ENCODE measurements at regions not wholly inside any gene's neighbourhood (a gene's known extent, or its start where the extent isn't known, plus 50 kb on each side); places are given as distances from the start of the nearest gene placed in this dataset.
A peak's percentile ranks its signal among the peaks of the same experiment; 100 is the strongest.

DNA sequence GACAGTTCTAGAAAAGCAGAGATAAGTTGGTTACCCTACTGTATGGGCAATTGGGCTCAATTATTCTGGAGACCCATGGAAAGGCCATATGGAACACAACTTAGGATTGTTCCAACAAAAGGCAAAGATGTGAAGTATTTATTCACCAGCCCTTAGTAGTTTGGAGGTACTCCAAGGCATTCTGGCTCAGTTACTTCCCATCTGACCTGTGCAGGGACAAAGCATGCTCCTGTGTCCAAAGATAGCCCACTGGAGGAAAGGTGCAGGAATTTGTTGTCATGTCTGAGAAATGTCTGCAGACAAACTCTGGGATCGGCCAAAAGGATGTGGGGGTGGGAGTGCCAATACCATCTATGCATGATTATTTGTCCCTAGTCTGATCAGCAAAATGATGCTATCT, 279.5 kb upstream of the PTGER4 start:
- H3K27ac ChIP-seq (ENCODE audit: low read length) = no peak overlapping the region
- H3K9me3 ChIP-seq (ENCODE audit: control insufficient read depth, low read length) = peaks cover 2% of the 10 kb centered on the region
- no peak for ATAC-seq
- H3K27me3 ChIP-seq (ENCODE audit: control insufficient read depth, insufficient read depth) = no peaks in the 10 kb centered on the region
- 57% methylated on average over 1 of the region's 1 CpG for WGBS
- intact Hi-C loops (cut with DNase I) = no loop called here
- peak in 1 of 3 donors; percentile 30 for DNase-seq
- peaks cover 3% of the 10 kb centered on the region for H3K4me1 ChIP-seq (ENCODE audit: control insufficient read depth, insufficient read depth, low read length)
- H3K4me3 ChIP-seq (ENCODE audit: low read length) = no peak overlapping the region

DNA sequence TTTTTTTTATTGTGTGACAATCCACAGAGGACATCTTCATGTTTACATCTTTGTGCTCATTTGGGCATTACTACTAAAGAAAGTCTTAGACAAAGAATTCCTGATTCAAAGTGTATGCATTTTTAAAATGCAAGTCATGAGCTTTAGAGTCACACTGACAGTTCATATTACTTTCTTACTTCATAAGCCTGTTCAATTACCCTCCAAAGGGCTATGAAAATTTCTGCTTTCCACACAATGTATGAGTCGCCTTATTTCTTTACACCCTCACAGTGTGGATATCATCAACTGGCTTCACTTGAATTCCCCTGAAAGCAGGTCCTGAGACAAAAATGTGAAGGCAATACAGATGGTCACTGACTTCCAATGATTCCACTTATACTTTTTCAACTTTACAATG, 280.4 kb upstream of the PTGER4 start:
- Histone ChIP-seq H3K27me3 (ENCODE audit: control insufficient read depth, insufficient read depth) (no peaks in the 10 kb centered on the region), H3K9me3 (ENCODE audit: control insufficient read depth, low read length) (peaks cover 2% of the 10 kb centered on the region), H3K4me3 (ENCODE audit: low read length) (no peak overlapping the region), H3K27ac (ENCODE audit: low read length) (no peak overlapping the region), H3K4me1 (ENCODE audit: control insufficient read depth, insufficient read depth, low read length) (peaks cover 3% of the 10 kb centered on the region)
- 91% methylated on average over 1 of the region's 1 CpG for WGBS
- no peak for DNase-seq
- intact Hi-C loops (cut with DNase I) = no loop called here
- no peak for ATAC-seq

DNA sequence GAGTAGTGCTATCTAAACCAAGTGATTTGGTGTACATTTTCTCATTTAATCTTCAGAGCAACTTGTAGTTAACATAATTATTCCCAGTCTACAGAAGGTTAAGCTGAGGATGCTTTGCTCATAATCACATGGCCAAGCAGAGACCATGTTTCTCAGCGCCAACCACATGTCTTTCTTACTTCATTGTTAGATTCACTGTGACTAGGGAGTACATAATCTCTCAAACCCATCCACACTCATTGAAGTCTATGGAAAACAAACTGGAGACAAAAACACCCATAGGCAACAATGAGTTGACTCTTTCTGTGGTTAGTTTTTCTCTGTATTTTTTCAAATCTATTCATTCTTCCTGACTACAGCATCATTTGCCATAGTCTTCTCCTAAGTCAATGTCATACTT, 281.7 kb upstream of the PTGER4 start:
- intact Hi-C loops (cut with DNase I) = no loop called here
- Histone ChIP-seq H3K4me1 (ENCODE audit: control insufficient read depth, insufficient read depth, low read length) (peaks cover 3% of the 10 kb centered on the region), H3K27ac (ENCODE audit: low read length) (no peak overlapping the region), H3K4me3 (ENCODE audit: low read length) (no peak overlapping the region), H3K9me3 (ENCODE audit: control insufficient read depth, low read length) (peaks cover 2% of the 10 kb centered on the region), H3K27me3 (ENCODE audit: control insufficient read depth, insufficient read depth) (no peaks in the 10 kb centered on the region)
- ATAC-seq (no peak), DNase-seq (no peak)
- 89% methylated on average over 1 of the region's 1 CpG for WGBS

DNA sequence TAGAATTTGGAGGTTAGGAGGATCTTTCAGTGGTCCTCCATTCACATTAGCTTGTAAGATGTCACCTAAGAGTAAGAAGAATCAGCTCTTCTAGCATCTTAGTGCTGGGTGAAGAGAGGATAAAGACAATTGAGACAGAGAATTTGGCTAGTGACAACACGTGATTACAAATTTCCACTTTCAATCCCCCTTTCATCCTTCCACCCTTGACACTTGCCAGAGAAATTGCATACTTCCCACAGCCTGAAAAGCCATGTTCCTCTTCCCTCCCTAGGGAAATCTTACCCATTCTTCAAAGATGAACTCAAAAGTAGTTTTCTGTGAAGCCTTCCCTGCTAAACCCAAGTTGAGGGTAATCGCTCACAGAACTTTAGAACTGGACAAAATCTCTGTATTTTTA, 282.6 kb upstream of the PTGER4 start:
- Histone ChIP-seq H3K4me3 (ENCODE audit: low read length) (no peak overlapping the region), H3K9me3 (ENCODE audit: control insufficient read depth, low read length) (peaks cover 2% of the 10 kb centered on the region), H3K4me1 (ENCODE audit: control insufficient read depth, insufficient read depth, low read length) (peaks cover 3% of the 10 kb centered on the region), H3K27ac (ENCODE audit: low read length) (no peak overlapping the region), H3K27me3 (ENCODE audit: control insufficient read depth, insufficient read depth) (no peaks in the 10 kb centered on the region)
- ATAC-seq = no peak
- intact Hi-C loops (cut with DNase I) = no loop called here
- 81% methylated on average over 2 of the region's 2 CpGs for WGBS
- DNase-seq = no peak

DNA sequence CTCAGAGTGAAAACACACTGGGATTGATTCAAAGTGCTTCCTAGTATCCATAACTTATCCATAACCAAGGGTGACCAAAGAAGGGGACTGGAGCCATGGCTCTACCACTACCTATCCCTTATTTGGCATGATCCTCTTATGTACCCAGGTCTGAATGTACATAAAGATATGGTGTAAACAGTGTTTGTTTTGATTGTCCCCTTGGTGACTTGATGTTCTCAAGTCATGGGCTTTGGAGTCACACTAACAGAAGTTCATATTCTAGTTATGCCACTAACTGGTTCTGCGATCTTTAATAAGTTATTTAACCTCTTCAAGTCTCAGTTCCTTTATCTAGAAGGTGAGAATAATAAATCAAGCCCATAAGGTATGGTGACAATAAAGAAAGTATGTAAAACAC, 283.4 kb upstream of the PTGER4 start:
- Histone ChIP-seq H3K4me1 (ENCODE audit: control insufficient read depth, insufficient read depth, low read length) (peaks cover 3% of the 10 kb centered on the region), H3K27ac (ENCODE audit: low read length) (no peak overlapping the region), H3K9me3 (ENCODE audit: control insufficient read depth, low read length) (peaks cover 2% of the 10 kb centered on the region), H3K27me3 (ENCODE audit: control insufficient read depth, insufficient read depth) (no peaks in the 10 kb centered on the region), H3K4me3 (ENCODE audit: low read length) (no peak overlapping the region)
- no peak for DNase-seq
- intact Hi-C loops (cut with DNase I) = no loop called here
- WGBS = 87% methylated on average over 1 of the region's 1 CpG
- ATAC-seq = no peak

DNA sequence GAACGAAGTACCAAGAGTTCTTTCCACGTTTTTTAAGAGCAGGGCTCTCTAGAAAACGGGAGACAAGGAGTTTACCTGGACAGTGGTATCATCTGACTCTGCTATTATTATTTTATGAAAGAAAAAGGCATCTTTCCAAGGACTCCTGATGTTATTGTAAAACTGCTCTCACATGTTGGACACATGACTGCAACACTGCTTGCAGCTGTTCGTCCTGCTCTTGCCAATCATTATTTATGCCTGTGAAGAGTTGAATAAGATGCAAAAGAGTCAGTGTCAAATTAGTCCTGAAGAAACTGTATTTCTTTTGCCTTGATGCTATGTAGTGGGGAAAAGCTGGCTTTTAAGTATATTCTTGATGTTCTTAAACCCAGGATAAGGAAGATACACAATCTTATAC, 284.5 kb upstream of the PTGER4 start:
- ATAC-seq = no peak
- H3K27ac ChIP-seq (ENCODE audit: low read length) = no peak overlapping the region
- intact Hi-C loops (cut with DNase I) = no loop called here

DNA sequence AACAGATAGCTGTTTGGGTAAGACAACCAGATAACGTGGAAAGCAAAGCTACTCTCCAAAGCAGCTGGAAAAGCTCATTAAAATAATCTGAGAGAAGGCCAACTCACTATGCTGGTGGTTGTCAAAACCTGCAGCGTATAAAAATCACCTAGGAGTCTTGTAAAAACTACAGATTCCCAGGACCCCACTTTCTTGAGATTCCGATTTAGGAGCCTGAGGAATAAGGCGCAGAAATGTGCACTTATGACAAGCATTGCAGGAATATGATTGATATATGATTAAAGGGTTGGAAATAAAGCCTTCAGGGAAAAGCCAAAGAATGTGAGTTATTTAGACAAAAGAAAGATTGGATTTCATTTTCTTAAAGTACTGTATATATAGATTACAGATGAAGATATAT, 285.0 kb upstream of the PTGER4 start:
- no peak overlapping the region for H3K27ac ChIP-seq (ENCODE audit: low read length)
- ATAC-seq (no peak), DNase-seq (no peak)
- intact Hi-C loops (cut with DNase I) = no loop called here
- WGBS = 75% methylated on average over 4 of the region's 4 CpGs
- H3K27me3 ChIP-seq (ENCODE audit: control insufficient read depth, insufficient read depth) = no peaks in the 10 kb centered on the region
- no peak overlapping the region for H3K4me3 ChIP-seq (ENCODE audit: low read length)
- H3K9me3 ChIP-seq (ENCODE audit: control insufficient read depth, low read length) = no peaks in the 10 kb centered on the region
- no peaks in the 10 kb centered on the region for H3K4me1 ChIP-seq (ENCODE audit: control insufficient read depth, insufficient read depth, low read length)

More for the DNA sequence above, 284.5 kb upstream of the PTGER4 start:
- H3K4me3 ChIP-seq (ENCODE audit: low read length) = no peak overlapping the region
- H3K27me3 ChIP-seq (ENCODE audit: control insufficient read depth, insufficient read depth) = no peaks in the 10 kb centered on the region
- DNase-seq = no peak
- H3K9me3 ChIP-seq (ENCODE audit: control insufficient read depth, low read length) = no peaks in the 10 kb centered on the region
- WGBS = 65% methylated on average over 4 of the region's 4 CpGs
- peaks cover 1% of the 10 kb centered on the region for H3K4me1 ChIP-seq (ENCODE audit: control insufficient read depth, insufficient read depth, low read length)

DNA sequence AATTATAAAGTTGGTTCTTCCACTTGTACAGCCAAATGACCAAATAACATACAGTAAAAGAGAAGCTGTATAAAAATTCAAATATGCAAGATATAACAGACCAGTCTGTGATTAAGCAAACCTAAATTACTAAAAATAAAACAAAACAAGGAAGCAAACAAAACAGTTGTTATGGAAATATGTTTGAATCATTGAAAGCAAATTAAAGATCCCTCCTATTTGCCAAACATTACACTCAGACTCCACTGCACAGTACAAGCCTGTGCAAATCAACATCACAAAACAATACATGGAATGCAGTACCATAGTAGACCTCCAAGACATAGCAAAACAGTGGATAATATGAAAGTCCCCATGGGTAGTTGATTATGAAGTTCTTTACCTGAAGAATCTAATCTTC, 288.1 kb upstream of the PTGER4 start:
- Histone ChIP-seq H3K9me3 (ENCODE audit: control insufficient read depth, low read length) (peaks cover 5% of the 10 kb centered on the region), H3K4me1 (ENCODE audit: control insufficient read depth, insufficient read depth, low read length) (no peaks in the 10 kb centered on the region), H3K27ac (ENCODE audit: low read length) (no peak overlapping the region), H3K4me3 (ENCODE audit: low read length) (no peak overlapping the region), H3K27me3 (ENCODE audit: control insufficient read depth, insufficient read depth) (no peaks in the 10 kb centered on the region)
- ATAC-seq (peak in 1 of 2 donors; percentile 36), DNase-seq (no peak)
- intact Hi-C loops (cut with DNase I) = no loop called here

DNA sequence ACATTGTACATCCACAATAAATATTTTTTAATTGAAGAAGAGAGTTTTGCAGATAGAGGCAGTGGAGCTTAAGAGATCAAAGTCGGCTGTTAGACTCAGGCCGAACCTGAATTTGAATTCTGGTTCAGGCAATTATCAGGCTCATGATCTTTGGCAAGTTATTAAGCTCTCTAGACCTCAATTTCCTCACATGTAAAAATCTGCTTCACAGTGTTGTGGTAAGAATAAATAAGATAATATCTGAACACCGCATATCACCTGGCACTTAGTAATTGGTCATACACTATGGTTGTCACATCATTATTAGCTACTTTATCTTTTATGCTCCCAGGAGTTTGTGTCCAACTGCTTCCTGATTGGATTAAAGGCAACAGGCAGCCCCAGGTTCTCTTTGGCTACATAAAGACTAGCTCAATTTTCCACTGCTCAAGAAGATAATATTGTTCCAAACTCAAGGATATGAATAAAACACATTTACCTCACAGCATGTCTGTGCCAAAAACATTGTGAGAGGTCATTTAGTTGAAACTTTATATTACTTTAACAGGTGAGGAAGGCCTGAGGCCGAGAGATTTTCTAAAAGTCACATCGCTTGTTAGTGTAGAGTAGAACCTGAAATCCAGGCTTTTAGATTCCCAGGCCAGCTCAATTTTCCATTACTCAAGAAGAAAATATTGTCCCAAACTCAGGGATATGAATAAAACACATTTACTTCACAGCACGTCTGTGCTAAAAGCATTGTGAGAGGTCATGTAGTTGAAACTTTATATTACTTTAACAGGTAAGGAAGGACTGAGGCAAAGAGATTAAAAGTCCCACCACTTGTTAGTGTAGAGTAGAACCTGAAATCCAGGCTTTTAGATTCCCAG, 289.2 kb upstream of the PTGER4 start:
- WGBS = 67% methylated on average over 6 of the region's 6 CpGs
- no peak overlapping the region for H3K4me3 ChIP-seq (ENCODE audit: low read length)

DNA sequence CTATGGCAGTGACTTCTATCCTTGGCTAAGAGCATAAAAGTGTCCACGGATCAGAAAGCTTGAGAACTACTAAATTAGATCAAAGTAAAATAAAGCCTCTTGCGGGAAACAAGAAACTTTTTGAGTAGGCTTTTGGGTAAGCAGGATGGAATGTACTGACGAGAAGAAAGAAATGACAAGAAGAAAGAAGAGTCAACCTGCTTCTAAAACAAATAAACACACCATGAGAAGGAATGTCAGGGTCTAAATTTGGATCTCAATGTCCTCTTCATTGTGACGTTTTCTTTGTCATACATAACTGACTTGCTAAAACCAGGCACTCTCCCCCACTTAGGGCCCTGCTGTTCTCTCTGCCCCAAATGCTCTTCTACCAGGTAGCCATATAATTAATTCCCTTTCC, 290.1 kb upstream of the PTGER4 start:
- Histone ChIP-seq H3K4me1 (ENCODE audit: control insufficient read depth, insufficient read depth, low read length) (peaks cover 1% of the 10 kb centered on the region), H3K27ac (ENCODE audit: low read length) (no peak overlapping the region), H3K9me3 (ENCODE audit: control insufficient read depth, low read length) (peaks cover 5% of the 10 kb centered on the region), H3K27me3 (ENCODE audit: control insufficient read depth, insufficient read depth) (no peaks in the 10 kb centered on the region), H3K4me3 (ENCODE audit: low read length) (no peak overlapping the region)
- 85% methylated on average over 4 of the region's 4 CpGs for WGBS
- intact Hi-C loops (cut with DNase I) = no loop called here
- DNase-seq (no peak), ATAC-seq (no peak)

More for the DNA sequence above, 289.2 kb upstream of the PTGER4 start:
- no peak overlapping the region for H3K27ac ChIP-seq (ENCODE audit: low read length)
- H3K4me1 ChIP-seq (ENCODE audit: control insufficient read depth, insufficient read depth, low read length) = no peaks in the 10 kb centered on the region
- no peak for ATAC-seq
- peaks cover 5% of the 10 kb centered on the region for H3K9me3 ChIP-seq (ENCODE audit: control insufficient read depth, low read length)
- no peaks in the 10 kb centered on the region for H3K27me3 ChIP-seq (ENCODE audit: control insufficient read depth, insufficient read depth)
- no peak for DNase-seq
- intact Hi-C loops (cut with DNase I) = no loop called here

DNA sequence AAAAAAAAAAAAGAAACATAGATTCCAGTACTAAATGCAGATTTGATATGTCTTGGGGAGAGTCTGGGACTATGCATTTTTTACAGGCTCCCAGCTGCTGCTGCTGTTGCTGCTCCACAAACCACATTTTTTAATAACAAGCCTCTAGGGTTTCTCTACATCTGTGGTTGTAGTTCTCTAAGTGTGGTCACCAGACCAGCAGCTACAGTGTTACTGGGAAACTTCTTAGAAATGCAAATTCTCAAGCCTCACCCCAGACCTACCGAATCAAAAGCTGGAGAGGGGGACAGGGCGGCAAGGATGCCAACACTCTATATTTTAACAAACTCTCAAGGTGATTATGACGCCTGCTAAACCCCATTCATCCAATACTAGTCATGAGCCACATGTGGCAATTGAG, 293.4 kb upstream of the PTGER4 start:
- no peaks in the 10 kb centered on the region for H3K27me3 ChIP-seq (ENCODE audit: control insufficient read depth, insufficient read depth)
- ATAC-seq (no peak), DNase-seq (no peak)
- peaks cover 5% of the 10 kb centered on the region for H3K9me3 ChIP-seq (ENCODE audit: control insufficient read depth, low read length)
- WGBS = 68% methylated on average over 3 of the region's 3 CpGs
- no peak overlapping the region for H3K27ac ChIP-seq (ENCODE audit: low read length)
- H3K4me3 ChIP-seq (ENCODE audit: low read length) = no peak overlapping the region
- intact Hi-C loops (cut with DNase I) = no loop called here
- H3K4me1 ChIP-seq (ENCODE audit: control insufficient read depth, insufficient read depth, low read length) = peaks cover 1% of the 10 kb centered on the region

DNA sequence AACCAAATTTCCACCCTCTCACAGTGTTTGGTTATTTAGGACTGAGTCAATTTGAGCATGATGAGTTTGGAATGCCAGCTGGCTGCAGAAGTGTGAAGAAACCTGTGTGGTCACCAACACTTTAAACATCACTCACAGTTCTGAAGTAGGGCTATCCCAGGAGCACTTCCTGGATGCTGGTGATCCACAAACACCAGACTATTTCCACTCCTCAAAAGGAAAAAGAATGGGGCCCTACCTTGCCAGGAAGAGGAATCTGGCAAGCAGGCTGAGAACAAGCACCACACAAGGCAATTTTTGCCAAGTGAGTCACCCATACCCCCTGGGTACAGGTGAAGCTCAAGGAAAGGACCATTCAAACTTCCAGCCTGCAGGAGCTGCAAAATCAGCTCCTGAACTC, 294.2 kb upstream of the PTGER4 start:
- intact Hi-C loops (cut with DNase I) = no loop called here
- Histone ChIP-seq H3K4me1 (ENCODE audit: control insufficient read depth, insufficient read depth, low read length) (peaks cover 1% of the 10 kb centered on the region), H3K9me3 (ENCODE audit: control insufficient read depth, low read length) (peaks cover 5% of the 10 kb centered on the region), H3K4me3 (ENCODE audit: low read length) (no peak overlapping the region), H3K27ac (ENCODE audit: low read length) (no peak overlapping the region), H3K27me3 (ENCODE audit: control insufficient read depth, insufficient read depth) (no peaks in the 10 kb centered on the region)
- ATAC-seq (no peak), DNase-seq (no peak)

Measured in right cardiac atrium (tissue), 5 donors.